Upper lobe of left lung (tissue), 4 donors: ENCODE measurements at regions not wholly inside any gene's neighbourhood (a gene's known extent, or its start where the extent isn't known, plus 50 kb on each side); places are given as distances from the start of the nearest gene placed in this dataset.
A peak's percentile ranks its signal among the peaks of the same experiment; 100 is the strongest.

ENCODE experiments used
- CTCF ChIP-seq, 6 experiments: fragments of 450-650 bp in 4 of 6; fragments of 200-600 bp in 2 of 6; sonication (generic) in 2 of 6; IDR thresholded peaks; one replicate each; pipeline ENCODE4 v1.5.1; 2016 to 2019; ENCODE audit warnings: antibody characterized with exemption in 6 of 6
- POLR2A ChIP-seq, 4 donors: fragments of 450-650 bp; IDR thresholded peaks; one replicate each; pipeline ENCODE4 v1.5.1; 2016 to 2017; ENCODE audit warnings: antibody characterized with exemption in 4 of 4, mild to moderate bottlenecking in 2 of 4
- POLR2AphosphoS5 ChIP-seq, 2 donors: sonication (generic); formaldehyde crosslinking; IDR thresholded peaks; one replicate each; pipeline ENCODE4 v1.5.1; 2017; ENCODE audit warnings: antibody characterized with exemption in 2 of 2

- TF ChIP-seq CTCF (IDR thresholded peaks at IDR 0.05) (no peak), POLR2A (IDR thresholded peaks at IDR 0.05) (no peak), POLR2AphosphoS5 (IDR thresholded peaks at IDR 0.05) (peak in 1 of 2 donors; percentile 55)
Measured at GRCh38 chr7:22675421-22675820, 51.6 kb upstream of the IL6 start.
